Panc1 (cell line): ENCODE measurements at regions not wholly inside any gene's neighbourhood (a gene's known extent, or its start where the extent isn't known, plus 50 kb on each side); places are given as distances from the start of the nearest gene placed in this dataset.
"Not testable (repeated sequence)": the region's sequence is repeated elsewhere in the genome, so short reads cannot be mapped to it uniquely, and the experiment has no call there.

Experiments
- ATAC-seq: fragments of 200-7000 bp; cut with Tn5 transposase; 2 replicates; pipeline ENCODE4 v1.9.1; 2020; ENCODE audit warnings: mild to moderate bottlenecking, moderate library complexity
- BruUV-seq: library from RNA; stranded (reverse); fragments of 400-500 nt; replicated peaks from 2 replicates; lab custom pipeline; 2021; lab: Mats Ljungman, UMichigan
- CTCF ChIA-PET: fragments of 300-600 bp; sonication (Branson Sonifier 250); formaldehyde crosslinking; loops from one replicate; lab custom pipeline; 2022; ENCODE audit warnings: antibody characterized with exemption; lab: Charles Lee
- POLR2A ChIA-PET: fragments of 300-600 bp; sonication (Branson Sonifier 250); formaldehyde crosslinking; loops from one replicate; lab custom pipeline; 2022; ENCODE audit warnings: antibody characterized with exemption; lab: Charles Lee
- DNase-seq: peaks from one replicate; pipeline ENCODE4 v3.0.0-alpha.2; 2010; ENCODE audit warnings: low read depth, low spot score
- H3K27ac ChIP-seq: 2 replicates; pipeline ENCODE4 v1.5.1; 2011; ENCODE audit warnings: mild to moderate bottlenecking, low read length, inconsistent platforms
- H3K27me3 ChIP-seq: fragments of 200-500 bp; sonication (Bioruptor generic); 2 replicates; pipeline ENCODE4 v1.6.0; 2014; ENCODE audit warnings: low read length, inconsistent platforms; ENCODE audit not compliant: control insufficient read depth, insufficient read depth
- H3K36me3 ChIP-seq: fragments of 200-500 bp; sonication (Bioruptor generic); 2 replicates; pipeline ENCODE4 v1.5.1; 2014; ENCODE audit warnings: inconsistent platforms, mild to moderate bottlenecking, low read length, moderate library complexity; ENCODE audit not compliant: control insufficient read depth, insufficient read depth
- H3K4me1 ChIP-seq: 2 replicates; pipeline ENCODE4 v1.5.1; 2011; ENCODE audit warnings: inconsistent platforms, mild to moderate bottlenecking, low read length, moderate library complexity; ENCODE audit not compliant: control insufficient read depth, insufficient read depth
- H3K4me3 ChIP-seq, 2 experiments: 2 replicates each; pipeline ENCODE4 v1.5.1; 2011 to 2012; ENCODE audit warnings: low read depth in 2 of 2, low read length in 2 of 2, mild to moderate bottlenecking in 2 of 2, inconsistent platforms in 1 of 2, moderate library complexity in 1 of 2
- H3K9me3 ChIP-seq: fragments of 200-500 bp; sonication (Bioruptor generic); 2 replicates; pipeline ENCODE4 v1.5.1; 2014; ENCODE audit warnings: low read depth, mild to moderate bottlenecking, inconsistent platforms, low read length, moderate library complexity; ENCODE audit not compliant: control insufficient read depth, insufficient read depth
- POLR2AphosphoS5 ChIP-seq: IDR thresholded peaks from 2 replicates; pipeline ENCODE4 v1.6.1; 2012; ENCODE audit warnings: mild to moderate bottlenecking, low read depth, low read length, moderate library complexity
- SIN3A ChIP-seq: IDR thresholded peaks from 2 replicates; pipeline ENCODE4 v1.6.1; 2012; ENCODE audit warnings: low read depth, mild to moderate bottlenecking, low read length, moderate library complexity, borderline replicate concordance; ENCODE audit not compliant: insufficient read depth
- TCF7L2 ChIP-seq: IDR thresholded peaks from 2 replicates; pipeline ENCODE4 v1.6.1; 2011; ENCODE audit warnings: mild to moderate bottlenecking, low read depth, low read length, inconsistent platforms
- in situ Hi-C: cut with HindIII; loops from 2 replicates; pipeline ENCODE4 v1.10.0; 2016; ENCODE audit warnings: low sequenced_read_pairs, low pct_unique_long_range_greater_than_20kb
- intact Hi-C: fragments of 100-400 bp; cut with micrococcal nuclease; formaldehyde crosslinking; loops from one replicate; pipeline ENCODE4 v1.10.0; 2022; ENCODE audit not compliant: unreplicated experiment
- TF ChIP-seq, protein P1 (sequence below): fragments of 450-650 bp; IDR thresholded peaks from 2 replicates; pipeline ENCODE4 v1.5.1; 2017; ENCODE audit warnings: mild to moderate bottlenecking
- TF ChIP-seq, protein P2 (sequence below), 2 experiments: IDR thresholded peaks; 2 replicates each; pipeline ENCODE4 v1.6.1; 2011 to 2012; ENCODE audit warnings: low read depth in 2 of 2, control low read depth in 1 of 2, low read length in 1 of 2, mild to moderate bottlenecking in 1 of 2, moderate library complexity in 1 of 2; ENCODE audit not compliant: insufficient read depth in 1 of 2

DNA sequence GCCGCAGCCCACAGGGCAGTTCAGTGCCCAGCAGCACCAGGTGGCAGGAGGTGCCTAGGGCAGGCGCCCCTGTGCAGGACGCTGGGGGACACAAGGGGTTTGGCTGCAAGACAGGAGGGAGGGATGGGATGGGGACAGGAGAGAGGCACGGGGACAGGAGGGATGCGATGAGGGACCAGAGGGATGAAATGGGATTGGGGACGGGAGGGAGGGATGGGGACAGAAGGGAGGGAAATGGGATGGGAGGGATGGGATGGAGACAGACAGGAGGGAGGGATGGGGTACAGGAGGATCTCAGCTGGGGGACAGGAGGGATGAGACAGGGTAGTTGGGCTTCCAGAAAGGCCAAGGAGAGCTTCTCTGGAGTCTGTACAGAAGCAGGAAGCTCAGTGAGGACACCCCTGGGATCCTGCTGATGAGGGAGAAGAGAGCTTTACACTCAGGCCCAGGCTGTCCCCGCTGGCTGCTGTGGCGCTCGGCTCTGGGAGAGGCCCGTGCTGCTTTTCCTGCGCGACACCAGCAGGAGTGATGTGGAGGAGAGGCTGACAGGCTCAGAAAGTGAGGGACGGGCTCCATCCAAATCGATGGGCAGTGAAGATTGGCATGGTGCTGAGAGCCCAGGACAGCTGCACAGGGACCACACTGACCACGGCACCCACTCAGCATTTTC is 400.8 kb downstream of the SMOC2 start:
- peak; percentile 38; the same call in 1 of the 2 replicates for ATAC-seq
- POLR2A ChIA-PET: no interaction called here
- CTCF ChIA-PET: no interaction called here

DNA sequence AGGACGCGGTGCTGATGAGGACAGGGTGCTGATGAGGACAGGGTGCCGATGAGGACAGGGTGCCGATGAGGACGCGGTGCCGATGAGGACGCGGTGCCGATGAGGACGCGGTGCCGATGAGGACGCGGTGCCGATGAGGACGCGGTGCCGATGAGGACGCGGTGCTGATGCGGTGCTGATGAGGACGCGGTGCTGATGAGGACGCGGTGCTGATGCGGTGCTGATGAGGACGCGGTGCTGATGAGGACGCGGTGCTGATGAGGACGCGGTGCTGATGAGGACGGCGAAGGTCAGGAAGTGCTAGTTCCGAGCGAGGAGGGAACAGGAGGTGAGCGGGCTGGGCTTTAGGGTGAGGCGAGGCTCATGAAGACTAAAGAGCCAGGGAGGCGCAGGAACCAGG is 399.9 kb downstream of the SMOC2 start:
- H3K27ac ChIP-seq, CTCF ChIA-PET, ATAC-seq, in situ Hi-C loops, POLR2A ChIA-PET, H3K4me3 ChIP-seq, H3K4me1 ChIP-seq, H3K36me3 ChIP-seq, BruUV-seq, H3K27me3 ChIP-seq, intact Hi-C loops, DNase-seq, H3K9me3 ChIP-seq: not testable (repeated sequence)

More for the DNA sequence above, 400.8 kb downstream of the SMOC2 start:
- Histone ChIP-seq H3K36me3 (no peaks in the 10 kb centered on the region), H3K9me3 (no peaks in the 10 kb centered on the region), H3K4me1 (no peaks in the 10 kb centered on the region), H3K27ac (no peak overlapping the region), H3K4me3 (no peak overlapping the region), H3K27me3 (peaks cover 2% of the 10 kb centered on the region; the same call in 1 of the 2 replicates)
- DNase-seq: no peak
- intact Hi-C loops: no loop called here
- in situ Hi-C loops: no loop called here
- BruUV-seq: no TSS peak
- no peak for TF ChIP-seq POLR2AphosphoS5
- TF ChIP-seq, protein P1, sequence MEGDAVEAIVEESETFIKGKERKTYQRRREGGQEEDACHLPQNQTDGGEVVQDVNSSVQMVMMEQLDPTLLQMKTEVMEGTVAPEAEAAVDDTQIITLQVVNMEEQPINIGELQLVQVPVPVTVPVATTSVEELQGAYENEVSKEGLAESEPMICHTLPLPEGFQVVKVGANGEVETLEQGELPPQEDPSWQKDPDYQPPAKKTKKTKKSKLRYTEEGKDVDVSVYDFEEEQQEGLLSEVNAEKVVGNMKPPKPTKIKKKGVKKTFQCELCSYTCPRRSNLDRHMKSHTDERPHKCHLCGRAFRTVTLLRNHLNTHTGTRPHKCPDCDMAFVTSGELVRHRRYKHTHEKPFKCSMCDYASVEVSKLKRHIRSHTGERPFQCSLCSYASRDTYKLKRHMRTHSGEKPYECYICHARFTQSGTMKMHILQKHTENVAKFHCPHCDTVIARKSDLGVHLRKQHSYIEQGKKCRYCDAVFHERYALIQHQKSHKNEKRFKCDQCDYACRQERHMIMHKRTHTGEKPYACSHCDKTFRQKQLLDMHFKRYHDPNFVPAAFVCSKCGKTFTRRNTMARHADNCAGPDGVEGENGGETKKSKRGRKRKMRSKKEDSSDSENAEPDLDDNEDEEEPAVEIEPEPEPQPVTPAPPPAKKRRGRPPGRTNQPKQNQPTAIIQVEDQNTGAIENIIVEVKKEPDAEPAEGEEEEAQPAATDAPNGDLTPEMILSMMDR: no peak
- TF ChIP-seq SIN3A: no peak
- TF ChIP-seq TCF7L2: no peak

- DNase-seq, H3K27ac ChIP-seq, CTCF ChIA-PET, H3K36me3 ChIP-seq, BruUV-seq, POLR2A ChIA-PET, in situ Hi-C loops, ATAC-seq, H3K4me1 ChIP-seq, H3K4me3 ChIP-seq, intact Hi-C loops, H3K27me3 ChIP-seq, H3K9me3 ChIP-seq: not testable (repeated sequence)
Measured at GRCh38 chr6:168840299-168840698, 399.3 kb downstream of the SMOC2 start.

DNA sequence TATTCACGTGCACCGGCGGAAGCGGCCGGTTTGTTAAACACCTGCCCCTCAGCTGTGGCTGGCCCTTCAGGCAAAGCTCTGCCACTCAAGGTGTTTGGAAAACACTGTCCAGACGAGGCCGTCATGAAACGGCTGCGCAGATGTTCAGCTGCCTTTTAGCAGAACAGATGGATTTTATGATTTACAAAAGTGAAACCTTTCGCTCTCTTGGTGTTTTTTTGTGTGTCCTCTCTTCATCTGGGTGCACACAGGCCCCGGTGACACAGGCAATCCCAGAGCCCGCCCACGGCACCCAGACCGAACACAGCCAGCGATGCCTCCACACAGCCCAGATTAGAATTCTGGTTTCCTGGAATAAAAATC is 397.0 kb downstream of the SMOC2 start:
- no peak for DNase-seq
- H3K4me3 ChIP-seq: no peak overlapping the region
- intact Hi-C loops (no loop called here), in situ Hi-C loops (no loop called here)
- ChIA-PET POLR2A (no interaction called here), CTCF (no interaction called here)
- ATAC-seq: no peak
- no TSS peak for BruUV-seq
- H3K9me3 ChIP-seq: no peaks in the 10 kb centered on the region
- H3K27me3 ChIP-seq: peaks cover 2% of the 10 kb centered on the region; the same call in 1 of the 2 replicates
- H3K27ac ChIP-seq: no peak overlapping the region
- H3K4me1 ChIP-seq: no peaks in the 10 kb centered on the region
- no peaks in the 10 kb centered on the region for H3K36me3 ChIP-seq
- no peak for TF ChIP-seq SIN3A
- TF ChIP-seq, protein P1: no peak
- TF ChIP-seq TCF7L2: no peak
- TF ChIP-seq POLR2AphosphoS5: no peak
- TF ChIP-seq, protein P2, sequence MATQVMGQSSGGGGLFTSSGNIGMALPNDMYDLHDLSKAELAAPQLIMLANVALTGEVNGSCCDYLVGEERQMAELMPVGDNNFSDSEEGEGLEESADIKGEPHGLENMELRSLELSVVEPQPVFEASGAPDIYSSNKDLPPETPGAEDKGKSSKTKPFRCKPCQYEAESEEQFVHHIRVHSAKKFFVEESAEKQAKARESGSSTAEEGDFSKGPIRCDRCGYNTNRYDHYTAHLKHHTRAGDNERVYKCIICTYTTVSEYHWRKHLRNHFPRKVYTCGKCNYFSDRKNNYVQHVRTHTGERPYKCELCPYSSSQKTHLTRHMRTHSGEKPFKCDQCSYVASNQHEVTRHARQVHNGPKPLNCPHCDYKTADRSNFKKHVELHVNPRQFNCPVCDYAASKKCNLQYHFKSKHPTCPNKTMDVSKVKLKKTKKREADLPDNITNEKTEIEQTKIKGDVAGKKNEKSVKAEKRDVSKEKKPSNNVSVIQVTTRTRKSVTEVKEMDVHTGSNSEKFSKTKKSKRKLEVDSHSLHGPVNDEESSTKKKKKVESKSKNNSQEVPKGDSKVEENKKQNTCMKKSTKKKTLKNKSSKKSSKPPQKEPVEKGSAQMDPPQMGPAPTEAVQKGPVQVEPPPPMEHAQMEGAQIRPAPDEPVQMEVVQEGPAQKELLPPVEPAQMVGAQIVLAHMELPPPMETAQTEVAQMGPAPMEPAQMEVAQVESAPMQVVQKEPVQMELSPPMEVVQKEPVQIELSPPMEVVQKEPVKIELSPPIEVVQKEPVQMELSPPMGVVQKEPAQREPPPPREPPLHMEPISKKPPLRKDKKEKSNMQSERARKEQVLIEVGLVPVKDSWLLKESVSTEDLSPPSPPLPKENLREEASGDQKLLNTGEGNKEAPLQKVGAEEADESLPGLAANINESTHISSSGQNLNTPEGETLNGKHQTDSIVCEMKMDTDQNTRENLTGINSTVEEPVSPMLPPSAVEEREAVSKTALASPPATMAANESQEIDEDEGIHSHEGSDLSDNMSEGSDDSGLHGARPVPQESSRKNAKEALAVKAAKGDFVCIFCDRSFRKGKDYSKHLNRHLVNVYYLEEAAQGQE (IDR thresholded peaks at IDR 0.05; ENCODE audit: insufficient read depth in 1 of 2, low read depth in 2 of 2, low read length in 1 of 2): no peak
